Right atrium auricular region (tissue), 2 donors: ENCODE measurements at regions not wholly inside any gene's neighbourhood (a gene's known extent, or its start where the extent isn't known, plus 50 kb on each side); places are given as distances from the start of the nearest gene placed in this dataset.
"Not testable (repeated sequence)": the region's sequence is repeated elsewhere in the genome, so short reads cannot be mapped to it uniquely, and the experiment has no call there.

ENCODE experiments used
- DNase-seq: peaks from one replicate; pipeline ENCODE4 v3.0.0-alpha.2; 2019; ENCODE audit warnings: low spot score
- H3K27ac ChIP-seq, 2 donors: fragments of 200-600 bp; sonication (generic); 1 replicate in 1 of 2; 2 replicates in 1 of 2; pipeline ENCODE4 v1.5.1; 2016 to 2019
- H3K27me3 ChIP-seq, 2 donors: fragments of 200-600 bp; sonication (generic); one replicate each; pipeline versions ENCODE4 v1.5.1 to v1.6.0; 2017 to 2019
- H3K36me3 ChIP-seq: fragments of 200-600 bp; sonication (generic); one replicate; pipeline ENCODE4 v1.5.1; 2016
- H3K4me1 ChIP-seq, 2 donors: fragments of 200-600 bp; sonication (generic); one replicate each; pipeline versions ENCODE4 v1.5.1 to v1.6.0; 2017 to 2019
- H3K4me3 ChIP-seq, 2 donors: fragments of 200-600 bp; sonication (generic); 1 replicate in 1 of 2; 2 replicates in 1 of 2; pipeline ENCODE4 v1.5.1; 2017 to 2019; ENCODE audit warnings: mild to moderate bottlenecking in 1 of 2, moderate library complexity in 1 of 2
- H3K9me3 ChIP-seq, 2 donors: fragments of 200-600 bp; sonication (generic); one replicate each; pipeline ENCODE4 v1.5.1; 2019
- CTCF ChIP-seq, 2 donors: fragments of 200-600 bp; sonication (generic); IDR thresholded peaks; one replicate each; pipeline ENCODE4 v1.5.1; 2019; ENCODE audit warnings: antibody characterized with exemption in 2 of 2

DNA sequence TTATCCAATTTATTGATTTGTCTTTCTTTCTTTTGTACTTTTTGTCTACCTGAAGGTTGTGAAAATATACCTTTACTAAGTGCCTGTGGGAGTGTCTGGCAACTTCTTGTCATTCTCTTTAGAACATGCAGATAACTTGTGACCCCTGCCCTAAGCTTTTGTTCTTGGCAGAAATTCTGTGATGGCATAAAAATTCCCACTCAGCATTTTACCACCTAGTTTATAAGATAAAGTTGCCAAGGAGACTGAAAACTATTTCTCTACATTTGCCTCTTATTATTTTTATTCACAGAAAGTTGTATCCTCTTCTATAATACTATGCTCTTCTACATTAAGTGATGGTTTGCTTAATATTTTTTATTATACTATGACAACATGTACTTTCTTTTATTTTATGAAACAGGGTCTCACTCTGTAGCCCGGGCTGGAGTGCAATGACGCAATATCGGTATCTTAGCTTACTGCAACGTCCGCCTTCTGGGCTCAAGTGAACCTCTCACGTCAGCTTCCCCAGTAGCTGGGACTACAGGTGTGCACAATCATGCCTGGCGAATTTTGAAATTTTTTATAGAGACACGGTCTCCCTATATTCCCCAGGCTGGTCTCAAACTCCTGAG, 683.5 kb downstream of the ANKRD7 start:
- Histone ChIP-seq H3K27ac (no peak overlapping the region), H3K4me1 (no peaks in the 10 kb centered on the region), H3K4me3 (no peak overlapping the region), H3K27me3 (no peaks in the 10 kb centered on the region), H3K36me3 (no peaks in the 10 kb centered on the region), H3K9me3 (no peaks in the 10 kb centered on the region)
- TF ChIP-seq CTCF (IDR thresholded peaks at IDR 0.05): no peak
- DNase-seq: no peak

GRCh38 chr7:118916120-118916519, 691.6 kb downstream of the ANKRD7 start:
- H3K27me3 ChIP-seq, H3K9me3 ChIP-seq, DNase-seq, H3K27ac ChIP-seq, H3K4me3 ChIP-seq, H3K36me3 ChIP-seq, H3K4me1 ChIP-seq: not testable (repeated sequence)

DNA sequence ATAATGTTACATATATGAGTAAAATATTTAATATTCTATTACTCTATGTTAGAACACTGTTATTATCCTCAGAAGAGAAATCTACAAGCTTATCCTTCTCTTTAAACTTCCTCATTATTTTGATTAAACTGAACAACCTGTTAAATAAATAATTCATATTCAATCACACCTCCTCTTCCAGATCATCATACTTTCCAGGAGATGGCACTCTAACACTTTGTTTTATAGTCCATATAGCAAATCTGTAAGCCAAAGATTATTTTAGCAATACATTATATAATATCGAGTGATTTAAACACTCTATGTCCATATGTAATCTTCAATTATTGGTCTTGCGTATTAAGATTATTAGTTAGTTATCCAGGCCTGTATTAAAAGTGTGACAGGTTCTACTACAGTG, 694.1 kb downstream of the ANKRD7 start:
- no peak for TF ChIP-seq CTCF (IDR thresholded peaks at IDR 0.05)
- no peak for DNase-seq
- H3K4me1 ChIP-seq: no peaks in the 10 kb centered on the region
- no peak overlapping the region for H3K4me3 ChIP-seq
- no peaks in the 10 kb centered on the region for H3K36me3 ChIP-seq
- peaks cover 0 to 8% of the 10 kb centered on the region in 2 donors for H3K9me3 ChIP-seq
- H3K27me3 ChIP-seq: no peaks in the 10 kb centered on the region
- no peak overlapping the region for H3K27ac ChIP-seq

- Histone ChIP-seq H3K36me3 (no peaks in the 10 kb centered on the region), H3K4me1 (no peaks in the 10 kb centered on the region), H3K27ac (no peak overlapping the region), H3K27me3 (no peaks in the 10 kb centered on the region), H3K9me3 (no peaks in the 10 kb centered on the region), H3K4me3 (no peak overlapping the region)
- no peak for DNase-seq
- no peak for TF ChIP-seq CTCF (IDR thresholded peaks at IDR 0.05)
Observed at GRCh38 chr7:118938845-118939244, 714.3 kb downstream of the ANKRD7 start.

GRCh38 chr7:118944271-118944670, 719.8 kb downstream of the ANKRD7 start:
- Histone ChIP-seq H3K36me3 (no peaks in the 10 kb centered on the region), H3K27ac (no peak overlapping the region), H3K4me1 (no peaks in the 10 kb centered on the region), H3K27me3 (no peaks in the 10 kb centered on the region), H3K9me3 (peaks cover 0 to 9% of the 10 kb centered on the region in 2 donors), H3K4me3 (no peak overlapping the region)
- no peak for TF ChIP-seq CTCF (IDR thresholded peaks at IDR 0.05)
- no peak for DNase-seq

GRCh38 chr7:118945911-118946682, 721.6 kb downstream of the ANKRD7 start:
- Histone ChIP-seq H3K4me3 (no peak overlapping the region), H3K9me3 (peaks cover 0 to 9% of the 10 kb centered on the region in 2 donors), H3K4me1 (no peaks in the 10 kb centered on the region), H3K27ac (no peak overlapping the region), H3K36me3 (no peaks in the 10 kb centered on the region), H3K27me3 (no peaks in the 10 kb centered on the region)
- TF ChIP-seq CTCF (IDR thresholded peaks at IDR 0.05): no peak
- DNase-seq: no peak
